ENCODE measurements at regions not wholly inside any gene's neighbourhood (a gene's known extent, or its start where the extent isn't known, plus 50 kb on each side); places are given as distances from the start of the nearest gene placed in this dataset.
A peak's percentile ranks its signal among the peaks of the same experiment; 100 is the strongest.

- no peak for DNase-seq (ENCODE audit: missing footprints)
- no peak for ATAC-seq
- intact Hi-C loops (cut with DNase I) = no loop called here
Measured at GRCh38 chr5:30809933-30810332, 383.6 kb upstream of the CDH6 start.

GRCh38 chr5:30808996-30809395 lies 384.5 kb upstream of the CDH6 start:
- ATAC-seq (no peak), DNase-seq (ENCODE audit: missing footprints) (no peak)
- intact Hi-C loops (cut with DNase I) = no loop called here

GRCh38 chr5:30804739-30805505 lies 388.6 kb upstream of the CDH6 start:
- DNase-seq (ENCODE audit: missing footprints) (peak; percentile 53), ATAC-seq (peak; percentile 69)
- intact Hi-C loops (cut with DNase I) = loop anchor here (2.0 kb wide), 1 partner anchor 382 kb away; no protein-coding TSS in a partner anchor

GRCh38 chr5:30802961-30803705 lies 390.4 kb upstream of the CDH6 start:
- intact Hi-C loops (cut with DNase I) = no loop called here
- DNase-seq (ENCODE audit: missing footprints) = no peak
- ATAC-seq = no peak

GRCh38 chr5:30781643-30782042 lies 411.8 kb upstream of the CDH6 start:
- intact Hi-C loops (cut with DNase I) = no loop called here
- no peak for ATAC-seq
- DNase-seq (ENCODE audit: missing footprints) = no peak

- peak; percentile 48 for ATAC-seq
Measured at GRCh38 chr5:30768056-30768690, 425.3 kb upstream of the CDH6 start.

GRCh38 chr5:30765706-30766105 lies 427.8 kb upstream of the CDH6 start:
- intact Hi-C loops (cut with DNase I) = no loop called here
- ATAC-seq (no peak), DNase-seq (ENCODE audit: missing footprints) (no peak)

More at GRCh38 chr5:30768056-30768690, 425.3 kb upstream of the CDH6 start:
- intact Hi-C loops (cut with DNase I) = no loop called here
- no peak for DNase-seq (ENCODE audit: missing footprints)

- ATAC-seq = no peak
- intact Hi-C loops (cut with DNase I) = no loop called here
- no peak for DNase-seq (ENCODE audit: missing footprints)
Measured at GRCh38 chr5:30765227-30765626, 428.3 kb upstream of the CDH6 start.

- ATAC-seq = no peak
- DNase-seq (ENCODE audit: missing footprints) = no peak
- intact Hi-C loops (cut with DNase I) = no loop called here
Measured at GRCh38 chr5:30764704-30765103, 428.8 kb upstream of the CDH6 start.

GRCh38 chr5:30759731-30760130 lies 433.8 kb upstream of the CDH6 start:
- ATAC-seq (no peak), DNase-seq (ENCODE audit: missing footprints) (no peak)
- intact Hi-C loops (cut with DNase I) = no loop called here

GRCh38 chr5:30752015-30752414 lies 441.5 kb upstream of the CDH6 start:
- intact Hi-C loops (cut with DNase I) = no loop called here
- ATAC-seq (no peak), DNase-seq (ENCODE audit: missing footprints) (no peak)

- ATAC-seq (no peak), DNase-seq (ENCODE audit: missing footprints) (no peak)
- intact Hi-C loops (cut with DNase I) = no loop called here
Measured at GRCh38 chr5:30749971-30750370, 443.5 kb upstream of the CDH6 start.

- intact Hi-C loops (cut with DNase I) = no loop called here
- ATAC-seq = no peak
- no peak for DNase-seq (ENCODE audit: missing footprints)
Measured at GRCh38 chr5:30747412-30747811, 446.1 kb upstream of the CDH6 start.

- DNase-seq (ENCODE audit: missing footprints) = no peak
- intact Hi-C loops (cut with DNase I) = no loop called here
- no peak for ATAC-seq
Measured at GRCh38 chr5:30736669-30737068, 456.8 kb upstream of the CDH6 start.

- ATAC-seq = no peak
- no peak for DNase-seq (ENCODE audit: missing footprints)
- intact Hi-C loops (cut with DNase I) = no loop called here
Measured at GRCh38 chr5:30734118-30734517, 459.4 kb upstream of the CDH6 start.

GRCh38 chr5:30725073-30725472 lies 468.4 kb upstream of the CDH6 start:
- intact Hi-C loops (cut with DNase I) = no loop called here
- DNase-seq (ENCODE audit: missing footprints) (no peak), ATAC-seq (no peak)

GRCh38 chr5:30698217-30698616 lies 495.3 kb upstream of the CDH6 start:
- DNase-seq (ENCODE audit: missing footprints) = peak; percentile 46
- ATAC-seq = no peak
- intact Hi-C loops (cut with DNase I) = no loop called here

GRCh38 chr5:30693326-30693725 lies 500.2 kb upstream of the CDH6 start:
- DNase-seq (ENCODE audit: missing footprints) = no peak
- intact Hi-C loops (cut with DNase I) = no loop called here
- ATAC-seq = no peak

GRCh38 chr5:30690931-30691330 lies 502.6 kb upstream of the CDH6 start:
- no peak for ATAC-seq
- no peak for DNase-seq (ENCODE audit: missing footprints)
- intact Hi-C loops (cut with DNase I) = no loop called here

- intact Hi-C loops (cut with DNase I) = no loop called here
- DNase-seq (ENCODE audit: missing footprints) (no peak), ATAC-seq (no peak)
Measured at GRCh38 chr5:30687461-30687860, 506.0 kb upstream of the CDH6 start.

All from Right ventricle myocardium inferior (tissue), 1 donor.